ENCODE measurements at regions not wholly inside any gene's neighbourhood (a gene's known extent, or its start where the extent isn't known, plus 50 kb on each side); places are given as distances from the start of the nearest gene placed in this dataset.

GRCh38 chr10:85316276-85316675 lies 987.9 kb downstream of the CCSER2 start:
- Mint-ChIP-seq H3K27me3 (no peaks in the 10 kb centered on the region), H3K27ac (no peak overlapping the region), H3K4me1 (ENCODE audit: low read depth) (no peaks in the 10 kb centered on the region), H3K4me3 (no peak overlapping the region), H3K36me3 (ENCODE audit: low read depth) (no peaks in the 10 kb centered on the region), H3K9me3 (no peaks in the 10 kb centered on the region)
- intact Hi-C loops (cut with micrococcal nuclease) = no loop called here
- DNase-seq (no peak), ATAC-seq (no peak)
- ChIA-PET CTCF (no interaction called here), POLR2A (no interaction called here)
- TF ChIP-seq CTCF (IDR thresholded peaks at IDR 0.05) = no peak

GRCh38 chr10:85317827-85318226 lies 989.4 kb downstream of the CCSER2 start:
- intact Hi-C loops (cut with micrococcal nuclease) = no loop called here
- Mint-ChIP-seq H3K27me3 (no peaks in the 10 kb centered on the region), H3K4me1 (ENCODE audit: low read depth) (no peaks in the 10 kb centered on the region), H3K4me3 (no peak overlapping the region), H3K36me3 (ENCODE audit: low read depth) (no peaks in the 10 kb centered on the region), H3K9me3 (no peaks in the 10 kb centered on the region), H3K27ac (no peak overlapping the region)
- TF ChIP-seq CTCF (IDR thresholded peaks at IDR 0.05) = no peak
- POLR2A ChIA-PET = no interaction called here
- CTCF ChIA-PET = no interaction called here
- ATAC-seq = no peak
- DNase-seq = no peak

GRCh38 chr10:85318809-85319807 lies 990.7 kb downstream of the CCSER2 start:
- intact Hi-C loops (cut with micrococcal nuclease) = no loop called here
- ChIA-PET POLR2A (no interaction called here), CTCF (no interaction called here)
- no peaks in the 10 kb centered on the region for H3K4me1 Mint-ChIP-seq (ENCODE audit: low read depth)
- no peak overlapping the region for H3K27ac Mint-ChIP-seq
- no peak overlapping the region for H3K4me3 Mint-ChIP-seq
- DNase-seq (no peak), ATAC-seq (no peak)
- H3K36me3 Mint-ChIP-seq (ENCODE audit: low read depth) = no peaks in the 10 kb centered on the region
- H3K9me3 Mint-ChIP-seq = no peaks in the 10 kb centered on the region
- TF ChIP-seq CTCF (IDR thresholded peaks at IDR 0.05) = no peak
- no peaks in the 10 kb centered on the region for H3K27me3 Mint-ChIP-seq

- H3K9me3 Mint-ChIP-seq = no peaks in the 10 kb centered on the region
- ATAC-seq = no peak
- no peaks in the 10 kb centered on the region for H3K27me3 Mint-ChIP-seq
- CTCF ChIA-PET = no interaction called here
- no peak for DNase-seq
- intact Hi-C loops (cut with micrococcal nuclease) = loop anchor here (10.0 kb wide), 1 partner anchor 65 kb away; no protein-coding TSS in a partner anchor
- POLR2A ChIA-PET = no interaction called here
- no peak for TF ChIP-seq CTCF (IDR thresholded peaks at IDR 0.05)
- no peak overlapping the region for H3K27ac Mint-ChIP-seq
- H3K4me3 Mint-ChIP-seq = no peak overlapping the region
- no peaks in the 10 kb centered on the region for H3K36me3 Mint-ChIP-seq (ENCODE audit: low read depth)
- H3K4me1 Mint-ChIP-seq (ENCODE audit: low read depth) = no peaks in the 10 kb centered on the region
Observed at GRCh38 chr10:85319826-85320225, 991.4 kb downstream of the CCSER2 start.

GRCh38 chr10:85333594-85333993 lies 1005.2 kb downstream of the CCSER2 start:
- ChIA-PET CTCF (no interaction called here), POLR2A (no interaction called here)
- ATAC-seq (no peak), DNase-seq (no peak)
- H3K9me3 Mint-ChIP-seq = no peaks in the 10 kb centered on the region
- H3K27me3 Mint-ChIP-seq = no peaks in the 10 kb centered on the region
- no peak overlapping the region for H3K4me3 Mint-ChIP-seq
- intact Hi-C loops (cut with micrococcal nuclease) = no loop called here
- no peaks in the 10 kb centered on the region for H3K4me1 Mint-ChIP-seq (ENCODE audit: low read depth)
- no peak overlapping the region for H3K27ac Mint-ChIP-seq
- H3K36me3 Mint-ChIP-seq (ENCODE audit: low read depth) = no peaks in the 10 kb centered on the region
- TF ChIP-seq CTCF (IDR thresholded peaks at IDR 0.05) = no peak

Measured in activated CD8-positive, alpha-beta T cell treated with anti-CD3 and anti-CD28 coated beads for 36 hours (primary cell).